ENCODE measurements at regions not wholly inside any gene's neighbourhood (a gene's known extent, or its start where the extent isn't known, plus 50 kb on each side); places are given as distances from the start of the nearest gene placed in this dataset.
"Not testable (repeated sequence)": the region's sequence is repeated elsewhere in the genome, so short reads cannot be mapped to it uniquely, and the experiment has no call there.

GRCh38 chr16:26508946-26509345, 557.8 kb upstream of the C16orf82 start:
- not testable (repeated sequence) for DNase-seq (ENCODE audit: low spot score)

GRCh38 chr16:26510924-26511323, 555.8 kb upstream of the C16orf82 start:
- DNase-seq (ENCODE audit: low spot score), result no peak

- no peak for DNase-seq (ENCODE audit: low spot score)
Measured at GRCh38 chr16:26511463-26511862, 555.3 kb upstream of the C16orf82 start.

- no peak for DNase-seq (ENCODE audit: low spot score)
Measured at GRCh38 chr16:26521626-26522025, 545.1 kb upstream of the C16orf82 start.

- DNase-seq (ENCODE audit: low spot score), result no peak
Measured at GRCh38 chr16:26524281-26524680, 542.4 kb upstream of the C16orf82 start.

DNA sequence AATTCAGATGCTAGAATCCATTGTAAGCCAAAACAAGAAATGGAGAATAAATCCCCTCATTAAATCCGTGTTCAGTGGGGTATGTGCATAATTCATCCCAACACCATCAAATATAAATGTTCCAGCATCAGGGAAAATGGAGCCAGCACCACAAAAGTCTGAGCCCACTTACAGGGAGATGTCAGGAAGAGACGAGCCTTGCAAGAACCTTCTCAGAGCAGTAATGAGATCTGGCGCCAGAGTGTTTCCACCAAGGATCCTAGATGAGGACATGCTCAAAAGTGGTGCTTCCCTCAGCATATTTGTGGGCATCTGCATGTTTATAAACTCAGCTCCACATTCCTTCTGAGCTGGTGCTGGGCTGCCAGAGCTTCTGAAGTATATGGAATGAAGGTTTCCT, 541.9 kb upstream of the C16orf82 start:
- no peak for DNase-seq (ENCODE audit: low spot score)

DNA sequence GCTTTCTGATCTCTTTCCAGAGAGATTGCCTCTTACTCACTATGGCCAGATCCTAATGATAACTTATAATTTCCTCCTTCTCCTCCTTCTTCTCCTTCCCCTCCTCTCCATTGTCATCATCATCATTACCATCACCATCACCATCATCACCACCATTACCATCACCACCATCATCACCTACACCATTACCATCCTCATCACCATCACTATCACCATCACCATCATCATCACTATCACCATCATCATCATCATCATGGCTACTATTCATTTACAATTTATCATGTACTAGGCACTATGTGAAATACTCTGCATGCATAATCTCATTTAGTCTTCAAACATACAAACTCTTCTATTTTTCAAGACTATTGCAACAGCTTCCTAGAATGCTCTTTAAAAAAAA, 540.9 kb upstream of the C16orf82 start:
- DNase-seq (ENCODE audit: low spot score), result no peak

DNA sequence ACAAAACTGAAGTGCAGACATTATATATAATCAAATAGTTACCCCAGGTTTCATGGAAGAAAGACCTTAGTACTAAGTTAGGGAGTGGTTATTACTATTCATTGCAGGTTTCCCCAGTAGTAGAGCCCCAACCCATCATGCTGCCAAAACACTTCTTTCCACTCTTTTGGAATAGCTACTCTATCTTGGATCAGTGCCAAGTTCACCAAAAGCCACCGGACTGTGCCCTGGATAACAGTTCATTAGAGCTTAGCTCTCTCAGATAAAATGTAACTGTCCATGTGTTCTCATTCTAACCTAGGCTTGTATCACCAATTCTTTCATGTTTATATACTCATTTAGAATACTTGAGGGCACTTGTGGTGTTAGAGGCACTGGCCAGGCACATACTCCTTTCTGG, 540.1 kb upstream of the C16orf82 start:
- no peak for DNase-seq (ENCODE audit: low spot score)

DNA sequence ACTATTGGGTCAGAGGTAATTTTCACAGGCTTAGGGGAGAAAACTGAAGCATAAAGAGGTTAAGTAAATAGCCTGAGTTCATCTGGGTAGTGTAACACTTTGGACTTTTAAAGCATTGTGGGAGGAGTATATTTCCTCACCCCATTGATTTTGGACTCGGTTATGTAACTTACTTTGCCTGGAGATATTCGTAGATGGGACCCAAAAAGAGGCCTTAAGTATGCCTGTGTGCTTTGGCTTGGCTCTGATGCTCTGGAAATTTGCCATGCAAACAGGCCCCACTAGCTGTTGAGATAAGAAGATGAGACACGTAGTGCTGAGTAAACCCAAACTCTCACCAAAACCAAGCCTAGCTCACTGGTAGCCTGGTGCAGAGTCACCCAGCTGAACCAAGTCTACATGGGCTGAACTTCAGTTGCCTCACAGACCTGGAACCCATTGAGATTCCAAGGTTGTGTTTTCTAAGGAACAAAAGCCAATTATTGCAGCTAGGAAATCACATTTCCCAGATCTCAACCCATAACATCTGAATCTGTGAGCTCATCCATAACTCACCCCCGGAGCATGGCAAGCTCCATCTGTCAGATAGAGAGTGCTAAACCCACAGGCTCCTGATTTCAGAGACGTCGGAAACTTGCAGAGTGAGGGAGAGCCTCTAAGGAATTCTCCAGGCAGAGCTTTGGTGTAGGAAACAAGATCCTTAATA, 536.0 kb upstream of the C16orf82 start:
- no peak for DNase-seq (ENCODE audit: low spot score)

DNA sequence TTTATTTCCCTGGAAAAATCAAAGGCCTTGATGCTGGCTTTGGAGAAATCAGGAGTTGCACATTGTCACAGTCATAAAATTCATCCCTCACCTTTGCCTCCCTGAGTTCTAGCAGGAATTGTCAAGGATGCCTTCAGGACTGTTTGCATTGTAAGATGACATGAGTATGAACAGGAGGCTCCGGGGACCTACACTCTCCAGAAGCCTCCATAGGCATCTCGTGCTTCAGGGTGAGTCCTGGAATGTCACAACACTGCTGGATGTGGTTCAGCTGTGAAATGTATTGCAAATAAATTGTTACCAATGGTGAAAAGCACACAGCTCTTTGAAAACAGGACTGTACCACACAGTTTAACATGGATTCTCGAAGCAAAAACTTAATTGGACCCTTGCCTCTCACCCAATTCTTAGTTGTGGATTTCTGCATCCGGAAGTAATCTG, 535.4 kb upstream of the C16orf82 start:
- no peak for DNase-seq (ENCODE audit: low spot score)

DNA sequence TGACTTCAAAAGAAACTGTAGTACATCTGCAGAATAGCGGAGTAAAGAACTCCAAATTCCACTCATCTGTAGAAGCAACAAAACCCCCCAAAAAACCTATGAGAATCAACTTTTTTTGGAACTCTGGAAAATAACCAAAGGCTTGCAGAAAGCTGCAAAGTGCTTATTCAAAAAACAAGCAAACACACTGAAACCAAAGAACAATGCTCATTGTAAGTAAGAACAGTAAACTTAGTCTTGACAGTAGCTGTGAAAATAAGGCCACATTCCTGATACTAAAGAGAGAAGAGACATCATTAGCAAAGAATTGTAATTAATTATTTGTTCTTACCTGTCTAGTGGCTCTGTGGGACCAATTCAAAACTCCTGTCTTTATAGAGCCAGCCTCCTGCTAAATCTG, 534.3 kb upstream of the C16orf82 start:
- DNase-seq (ENCODE audit: low spot score), result no peak

DNA sequence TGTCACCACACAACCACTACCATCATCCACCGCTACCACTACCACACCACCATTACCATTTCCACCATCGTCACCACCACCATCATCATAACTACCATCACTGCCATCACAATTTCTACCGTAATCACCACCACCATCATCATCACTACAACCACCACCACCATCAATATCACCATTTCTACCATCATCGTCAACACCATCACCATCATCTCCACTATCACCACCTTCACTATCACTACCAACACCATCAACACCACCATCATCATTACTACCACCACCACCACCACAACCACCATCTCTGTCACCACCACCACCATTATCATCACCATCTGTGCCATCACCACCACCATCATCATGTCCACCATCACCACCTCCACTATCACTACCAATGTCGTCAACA, 524.5 kb upstream of the C16orf82 start:
- DNase-seq (ENCODE audit: low spot score), result no peak

DNA sequence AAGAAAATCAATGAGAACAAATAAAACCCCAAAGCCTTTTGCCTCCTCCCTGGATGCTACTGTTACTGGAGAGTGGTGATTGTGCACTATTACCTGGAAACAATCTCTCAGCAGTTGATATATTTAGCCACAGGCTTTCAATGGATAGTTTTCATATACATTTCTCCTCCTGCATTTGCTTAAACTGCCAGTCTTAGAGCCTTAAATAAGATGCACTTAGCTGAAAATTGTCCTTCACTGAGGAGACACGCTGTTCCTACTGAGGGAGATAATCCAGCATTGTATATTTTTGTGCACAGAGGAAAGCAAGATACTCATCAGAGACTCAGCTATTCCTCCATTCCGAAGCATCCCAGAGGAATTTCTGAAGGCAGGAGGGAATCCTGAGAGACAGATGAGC, 520.2 kb upstream of the C16orf82 start:
- DNase-seq (ENCODE audit: low spot score), result no peak

DNA sequence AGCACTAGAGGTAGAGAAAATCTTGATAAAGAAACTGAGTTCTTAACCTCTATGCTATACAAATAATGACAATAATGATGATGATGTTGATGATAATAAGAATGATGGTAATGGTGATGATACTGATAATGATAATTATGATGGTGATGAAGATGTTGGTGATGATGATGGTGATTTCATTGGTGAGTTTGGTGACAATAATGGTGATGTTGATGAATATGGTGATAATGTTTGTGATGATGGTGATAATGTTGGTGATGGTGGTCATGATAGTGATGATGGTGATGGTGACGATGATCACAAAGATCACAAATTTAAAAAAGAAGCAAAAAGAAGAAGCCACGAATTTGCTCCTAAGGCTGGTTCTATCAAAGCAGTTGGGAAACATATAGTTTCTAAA, 519.0 kb upstream of the C16orf82 start:
- DNase-seq (ENCODE audit: low spot score), result no peak

GRCh38 chr16:26550111-26550610, 516.6 kb upstream of the C16orf82 start:
- no peak for DNase-seq (ENCODE audit: low spot score)

DNA sequence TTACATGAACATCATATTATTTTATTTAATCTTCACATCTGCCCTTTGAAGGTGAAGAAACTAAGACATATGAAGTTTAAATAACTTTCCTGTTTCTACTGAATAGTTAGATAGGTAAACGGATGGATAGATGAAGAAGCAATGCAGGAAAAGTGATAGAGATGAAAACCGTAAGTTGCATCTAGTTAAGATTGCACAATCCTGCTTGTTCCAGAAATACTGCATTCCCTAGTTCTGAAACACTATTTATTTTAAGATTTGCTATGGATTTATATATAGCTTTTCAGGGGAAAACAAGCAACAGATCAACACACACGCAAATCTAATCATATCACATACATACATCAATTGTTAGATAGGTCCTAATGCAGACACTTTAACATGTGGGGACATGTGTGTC, 512.7 kb upstream of the C16orf82 start:
- no peak for DNase-seq (ENCODE audit: low spot score)

- DNase-seq (ENCODE audit: low spot score), result no peak
Measured at GRCh38 chr16:26561303-26561702, 505.4 kb upstream of the C16orf82 start.

DNA sequence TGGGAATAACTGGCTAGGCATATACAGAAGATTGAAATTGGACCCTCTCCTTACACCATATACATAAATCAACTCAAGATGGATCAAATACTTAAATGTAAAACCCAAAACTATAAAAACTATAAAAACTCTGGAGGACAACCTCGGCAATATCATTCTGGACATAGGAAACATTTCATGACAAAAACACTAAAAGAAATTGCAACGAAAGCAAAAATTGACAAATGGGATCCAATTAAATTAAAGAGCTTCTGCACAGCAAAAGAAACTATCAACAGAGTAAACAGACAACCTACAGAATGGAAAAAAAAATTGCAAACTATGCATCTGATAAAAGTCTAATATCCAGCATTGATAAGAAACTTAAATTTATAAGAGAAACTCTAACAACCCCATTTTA, 503.7 kb upstream of the C16orf82 start:
- no peak for DNase-seq (ENCODE audit: low spot score)

DNA sequence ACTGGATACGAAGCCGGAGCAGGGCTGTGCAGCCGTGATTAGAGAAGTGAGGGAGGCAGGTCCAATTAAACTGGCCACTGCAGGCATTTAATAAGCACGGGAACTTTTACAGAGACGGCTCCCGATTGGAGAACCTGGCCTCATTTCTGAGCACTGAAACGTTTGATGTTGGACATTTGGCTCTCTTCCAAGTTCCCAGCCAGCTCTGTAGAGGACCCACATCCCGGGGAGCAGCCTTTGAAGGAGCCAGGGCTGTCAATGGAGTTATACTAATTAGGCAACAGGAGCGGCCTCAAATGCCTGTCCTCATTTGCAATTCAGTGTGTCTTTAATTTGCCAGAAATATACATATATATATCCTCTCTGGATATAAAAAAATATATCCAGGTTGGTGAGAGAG, 499.4 kb upstream of the C16orf82 start:
- DNase-seq (ENCODE audit: low spot score), result no peak

GRCh38 chr16:26569793-26570192, 496.9 kb upstream of the C16orf82 start:
- DNase-seq (ENCODE audit: low spot score), result peak; percentile 3

DNA sequence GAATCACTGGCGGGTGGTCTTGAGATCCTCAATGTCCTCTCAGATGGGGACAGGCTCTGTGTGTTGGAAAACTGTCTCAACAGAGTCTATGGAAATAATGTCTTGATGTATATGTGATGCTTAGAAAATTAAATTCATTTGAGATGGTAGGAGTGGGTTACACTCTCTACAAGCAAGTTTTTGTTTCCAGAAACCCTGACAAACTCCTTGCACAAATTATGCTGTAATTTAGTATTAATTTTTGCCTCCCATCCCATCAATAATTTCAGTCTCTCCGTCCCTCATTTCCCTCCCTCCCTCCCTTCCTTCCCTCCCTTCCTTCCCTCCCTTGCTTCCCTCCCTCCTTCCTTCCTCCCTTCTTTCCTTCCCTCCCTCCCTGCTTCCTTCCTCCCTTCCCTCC, 488.0 kb upstream of the C16orf82 start:
- DNase-seq (ENCODE audit: low spot score), result no peak

DNA sequence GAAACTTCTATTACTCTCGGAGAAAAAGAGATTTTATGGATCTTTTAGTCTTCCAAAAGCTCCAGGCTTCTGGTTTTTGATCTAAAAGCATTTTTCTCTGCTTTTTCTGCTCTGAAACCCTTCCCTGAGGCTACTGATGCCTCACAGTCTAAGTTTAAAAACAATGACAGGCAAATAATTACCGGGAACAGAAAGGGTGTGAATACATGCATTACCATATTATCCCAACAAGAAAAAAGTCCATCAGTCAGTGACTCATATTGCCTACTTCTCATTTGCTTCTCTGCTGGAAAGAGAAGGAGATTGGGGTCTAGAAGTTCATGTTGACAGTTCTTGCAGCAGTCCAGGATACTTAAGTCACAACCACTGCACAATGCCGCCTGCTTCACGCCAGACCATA, 482.9 kb upstream of the C16orf82 start:
- no peak for DNase-seq (ENCODE audit: low spot score)

GRCh38 chr16:26593700-26594099, 473.0 kb upstream of the C16orf82 start:
- no peak for DNase-seq (ENCODE audit: low spot score)

DNA sequence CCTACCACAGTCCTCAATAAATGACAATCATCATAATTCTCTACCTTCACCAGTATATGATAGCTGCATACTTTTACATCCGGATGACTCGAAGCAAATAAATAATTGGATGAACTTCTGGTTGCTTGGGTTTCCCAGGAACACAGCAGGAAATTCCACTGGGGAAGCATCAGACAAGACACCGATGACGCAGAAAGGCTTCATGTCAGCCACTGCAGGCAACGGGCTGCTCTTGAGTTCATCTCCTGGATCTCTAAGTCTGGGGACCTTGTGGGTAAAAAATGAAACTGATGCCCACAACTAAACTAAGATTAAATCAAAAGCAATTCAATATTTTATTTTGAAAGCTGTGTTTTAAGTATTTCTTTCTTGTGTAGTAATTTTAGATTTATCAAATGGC, 472.1 kb upstream of the C16orf82 start:
- no peak for DNase-seq (ENCODE audit: low spot score)

All from CD4-positive, alpha-beta T cell treated with Interleukin-2 at 100 ng/mL for 4 hours (primary cell).